ENCODE measurements at regions not wholly inside any gene's neighbourhood (a gene's known extent, or its start where the extent isn't known, plus 50 kb on each side); places are given as distances from the start of the nearest gene placed in this dataset.

- peak; percentile 24 for DNase-seq (ENCODE audit: low read depth)
Observed at GRCh38 chr16:17590711-17591654, 120.2 kb upstream of the XYLT1 start.

GRCh38 chr16:17589898-17590297 lies 119.1 kb upstream of the XYLT1 start:
- no peak for DNase-seq (ENCODE audit: low read depth)

GRCh38 chr16:17585449-17586074 lies 114.8 kb upstream of the XYLT1 start:
- no peak for DNase-seq (ENCODE audit: low read depth)

GRCh38 chr16:17578981-17579874 lies 108.5 kb upstream of the XYLT1 start:
- no peak for DNase-seq (ENCODE audit: low read depth)

GRCh38 chr16:17574256-17574655 lies 103.5 kb upstream of the XYLT1 start:
- DNase-seq (ENCODE audit: low read depth) = no peak

GRCh38 chr16:17572145-17572544 lies 101.4 kb upstream of the XYLT1 start:
- DNase-seq (ENCODE audit: low read depth) = no peak

- DNase-seq (ENCODE audit: low read depth) = no peak
Observed at GRCh38 chr16:17571499-17572093, 100.8 kb upstream of the XYLT1 start.

GRCh38 chr16:17568239-17568638 lies 97.5 kb upstream of the XYLT1 start:
- no peak for DNase-seq (ENCODE audit: low read depth)

GRCh38 chr16:17567455-17567854 lies 96.7 kb upstream of the XYLT1 start:
- no peak for DNase-seq (ENCODE audit: low read depth)

- DNase-seq (ENCODE audit: low read depth) = no peak
Observed at GRCh38 chr16:17566656-17567450, 96.1 kb upstream of the XYLT1 start.

- no peak for DNase-seq (ENCODE audit: low read depth)
Observed at GRCh38 chr16:17566075-17566474, 95.3 kb upstream of the XYLT1 start.

GRCh38 chr16:17565605-17566004 lies 94.8 kb upstream of the XYLT1 start:
- DNase-seq (ENCODE audit: low read depth) = no peak

GRCh38 chr16:17564856-17565255 lies 94.1 kb upstream of the XYLT1 start:
- DNase-seq (ENCODE audit: low read depth) = no peak

GRCh38 chr16:17563323-17564091 lies 92.7 kb upstream of the XYLT1 start:
- no peak for DNase-seq (ENCODE audit: low read depth)

- DNase-seq (ENCODE audit: low read depth) = no peak
Observed at GRCh38 chr16:17561056-17561455, 90.3 kb upstream of the XYLT1 start.

GRCh38 chr16:17560548-17560947 lies 89.8 kb upstream of the XYLT1 start:
- no peak for DNase-seq (ENCODE audit: low read depth)

GRCh38 chr16:17559394-17559793 lies 88.6 kb upstream of the XYLT1 start:
- no peak for DNase-seq (ENCODE audit: low read depth)

- DNase-seq (ENCODE audit: low read depth) = no peak
Observed at GRCh38 chr16:17557949-17558348, 87.2 kb upstream of the XYLT1 start.

- no peak for DNase-seq (ENCODE audit: low read depth)
Observed at GRCh38 chr16:17557480-17557879, 86.7 kb upstream of the XYLT1 start.

GRCh38 chr16:17556276-17557052 lies 85.7 kb upstream of the XYLT1 start:
- DNase-seq (ENCODE audit: low read depth) = no peak
